ENCODE measurements at regions not wholly inside any gene's neighbourhood (a gene's known extent, or its start where the extent isn't known, plus 50 kb on each side); places are given as distances from the start of the nearest gene placed in this dataset.

GRCh38 chrX:125203365-125203736 lies 116.3 kb upstream of the TEX13C start:
- DNase-seq = peak; percentile 51
- Mint-ChIP-seq H3K9me3 (no peaks in the 10 kb centered on the region), H3K27ac (peak overlapping the region; percentile 77), H3K4me3 (peak overlapping the region; percentile 90), H3K36me3 (ENCODE audit: low read depth) (no peaks in the 10 kb centered on the region), H3K4me1 (peaks cover 46% of the 10 kb centered on the region), H3K27me3 (ENCODE audit: low read depth, poor library complexity) (peaks cover 19% of the 10 kb centered on the region)
- no peak for TF ChIP-seq CTCF (IDR thresholded peaks at IDR 0.05)

GRCh38 chrX:125203737-125204578 lies 115.7 kb upstream of the TEX13C start:
- TF ChIP-seq CTCF (IDR thresholded peaks at IDR 0.05) = no peak
- peak; percentile 76 for DNase-seq
- H3K27me3 Mint-ChIP-seq (ENCODE audit: low read depth, poor library complexity) = peaks cover 19% of the 10 kb centered on the region
- peaks cover 50% of the 10 kb centered on the region for H3K4me1 Mint-ChIP-seq
- peak overlapping the region; percentile 97 for H3K27ac Mint-ChIP-seq
- H3K9me3 Mint-ChIP-seq = no peaks in the 10 kb centered on the region
- peak overlapping the region; percentile 90 for H3K4me3 Mint-ChIP-seq
- H3K36me3 Mint-ChIP-seq (ENCODE audit: low read depth) = no peaks in the 10 kb centered on the region

GRCh38 chrX:125204681-125205132 lies 115.0 kb upstream of the TEX13C start:
- Mint-ChIP-seq H3K9me3 (no peaks in the 10 kb centered on the region), H3K27me3 (ENCODE audit: low read depth, poor library complexity) (peaks cover 19% of the 10 kb centered on the region)

GRCh38 chrX:125205133-125205917 lies 114.3 kb upstream of the TEX13C start:
- peak; percentile 48 for TF ChIP-seq CTCF (IDR thresholded peaks at IDR 0.05)
- peaks cover 50% of the 10 kb centered on the region for H3K4me1 Mint-ChIP-seq
- DNase-seq = peak; percentile 76
- no peaks in the 10 kb centered on the region for H3K9me3 Mint-ChIP-seq
- no peaks in the 10 kb centered on the region for H3K36me3 Mint-ChIP-seq (ENCODE audit: low read depth)
- H3K4me3 Mint-ChIP-seq = peak overlapping the region; percentile 90
- H3K27me3 Mint-ChIP-seq (ENCODE audit: low read depth, poor library complexity) = peaks cover 19% of the 10 kb centered on the region
- H3K27ac Mint-ChIP-seq = peak overlapping the region; percentile 97

More at GRCh38 chrX:125204681-125205132, 115.0 kb upstream of the TEX13C start:
- DNase-seq = no peak
- Mint-ChIP-seq H3K36me3 (ENCODE audit: low read depth) (no peaks in the 10 kb centered on the region), H3K4me3 (peak overlapping the region; percentile 90), H3K4me1 (peaks cover 50% of the 10 kb centered on the region), H3K27ac (peak overlapping the region; percentile 97)
- no peak for TF ChIP-seq CTCF (IDR thresholded peaks at IDR 0.05)

GRCh38 chrX:125205918-125206665 lies 113.6 kb upstream of the TEX13C start:
- H3K4me1 Mint-ChIP-seq = peaks cover 50% of the 10 kb centered on the region
- H3K36me3 Mint-ChIP-seq (ENCODE audit: low read depth) = no peaks in the 10 kb centered on the region
- no peaks in the 10 kb centered on the region for H3K9me3 Mint-ChIP-seq
- peak overlapping the region; percentile 88 for H3K27ac Mint-ChIP-seq
- DNase-seq = peak; percentile 61
- TF ChIP-seq CTCF (IDR thresholded peaks at IDR 0.05) = peak; percentile 28
- peaks cover 19% of the 10 kb centered on the region for H3K27me3 Mint-ChIP-seq (ENCODE audit: low read depth, poor library complexity)
- H3K4me3 Mint-ChIP-seq = peak overlapping the region; percentile 90
